ENCODE measurements at regions not wholly inside any gene's neighbourhood (a gene's known extent, or its start where the extent isn't known, plus 50 kb on each side); places are given as distances from the start of the nearest gene placed in this dataset.

DNA sequence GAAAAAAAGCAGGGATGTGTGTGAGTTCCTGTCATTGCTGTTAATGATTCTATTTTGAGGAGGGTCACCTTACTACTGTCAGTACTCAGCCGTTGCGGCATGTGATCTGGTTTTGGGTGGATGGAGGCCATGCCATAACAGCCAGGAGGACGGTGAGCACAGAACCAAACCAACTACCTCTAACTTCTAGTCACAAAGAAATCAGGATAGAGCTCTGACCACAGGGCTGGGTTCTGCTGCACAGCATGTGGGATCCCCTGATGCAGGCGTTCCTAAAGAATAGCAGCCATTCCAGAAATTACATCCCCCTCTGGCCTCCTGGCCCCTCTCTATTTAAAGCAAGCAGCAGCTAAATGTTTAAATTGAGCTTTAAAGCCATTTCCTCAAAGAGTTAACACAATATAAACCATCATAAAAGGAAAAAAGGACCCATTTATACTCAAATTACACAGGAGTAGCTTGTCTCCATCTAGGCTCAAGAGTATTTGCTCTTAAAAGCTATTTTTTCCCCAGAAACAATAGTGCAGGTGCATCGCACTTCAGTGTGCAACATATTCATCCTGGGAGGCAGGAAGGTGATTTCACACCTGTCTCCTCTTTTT lies 786.4 kb downstream of the RNF144A start:
- TF ChIP-seq, protein P1, sequence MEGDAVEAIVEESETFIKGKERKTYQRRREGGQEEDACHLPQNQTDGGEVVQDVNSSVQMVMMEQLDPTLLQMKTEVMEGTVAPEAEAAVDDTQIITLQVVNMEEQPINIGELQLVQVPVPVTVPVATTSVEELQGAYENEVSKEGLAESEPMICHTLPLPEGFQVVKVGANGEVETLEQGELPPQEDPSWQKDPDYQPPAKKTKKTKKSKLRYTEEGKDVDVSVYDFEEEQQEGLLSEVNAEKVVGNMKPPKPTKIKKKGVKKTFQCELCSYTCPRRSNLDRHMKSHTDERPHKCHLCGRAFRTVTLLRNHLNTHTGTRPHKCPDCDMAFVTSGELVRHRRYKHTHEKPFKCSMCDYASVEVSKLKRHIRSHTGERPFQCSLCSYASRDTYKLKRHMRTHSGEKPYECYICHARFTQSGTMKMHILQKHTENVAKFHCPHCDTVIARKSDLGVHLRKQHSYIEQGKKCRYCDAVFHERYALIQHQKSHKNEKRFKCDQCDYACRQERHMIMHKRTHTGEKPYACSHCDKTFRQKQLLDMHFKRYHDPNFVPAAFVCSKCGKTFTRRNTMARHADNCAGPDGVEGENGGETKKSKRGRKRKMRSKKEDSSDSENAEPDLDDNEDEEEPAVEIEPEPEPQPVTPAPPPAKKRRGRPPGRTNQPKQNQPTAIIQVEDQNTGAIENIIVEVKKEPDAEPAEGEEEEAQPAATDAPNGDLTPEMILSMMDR (IDR thresholded peaks at IDR 0.05; ENCODE audit: low read depth, low read length) = no peak

DNA sequence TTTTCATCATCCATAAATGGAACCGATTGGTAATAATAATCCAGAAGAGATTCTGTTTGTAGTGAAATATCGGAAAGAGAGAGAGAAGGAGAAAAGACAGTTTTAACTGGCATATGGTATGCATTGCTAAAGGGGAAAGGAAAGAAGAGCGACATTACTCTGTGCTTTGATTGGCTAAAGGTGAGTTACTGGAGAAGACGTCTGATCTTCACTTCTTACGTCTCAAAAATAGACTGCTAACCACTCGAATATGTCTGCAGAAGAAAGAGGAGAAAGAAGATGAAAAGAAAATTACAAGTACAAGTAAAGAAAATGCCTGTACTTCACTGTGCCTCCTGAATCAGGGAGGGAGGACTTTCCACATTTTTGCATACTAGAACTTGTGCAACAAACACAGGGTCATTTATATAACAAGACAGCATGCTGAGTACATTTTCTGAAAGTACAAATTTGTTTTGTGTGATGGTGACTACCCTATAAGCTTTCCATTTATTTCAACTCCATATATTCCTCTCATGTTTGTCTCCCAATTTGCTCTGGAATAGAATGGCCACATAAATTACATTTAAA lies 787.2 kb downstream of the RNF144A start:
- TF ChIP-seq, protein P1 (IDR thresholded peaks at IDR 0.05; ENCODE audit: low read depth, low read length) = no peak
- H3K4me3 ChIP-seq (ENCODE audit: low read depth, low read length) = no peak overlapping the region

More for the DNA sequence above, 786.4 kb downstream of the RNF144A start:
- no peak overlapping the region for H3K4me3 ChIP-seq (ENCODE audit: low read depth, low read length)

DNA sequence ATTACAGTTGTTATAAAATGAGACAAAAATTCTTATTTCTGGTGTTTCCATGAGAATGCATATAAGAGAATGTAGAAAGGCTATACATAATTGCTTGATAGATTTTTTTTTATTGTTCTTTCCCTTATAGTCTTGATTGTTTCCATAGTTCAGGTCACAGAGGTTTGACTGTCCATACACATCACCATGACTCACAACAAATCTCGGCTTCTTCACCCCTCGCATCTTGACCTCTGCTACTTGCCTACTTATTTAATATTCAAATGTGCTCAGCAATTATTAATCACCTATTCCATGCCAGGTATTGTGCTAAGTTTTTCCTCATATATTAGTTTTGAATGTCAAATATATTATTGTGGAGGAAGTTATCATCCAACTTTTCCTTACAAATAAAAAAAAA lies 789.6 kb downstream of the RNF144A start:
- no peak overlapping the region for H3K4me3 ChIP-seq (ENCODE audit: low read depth, low read length)
- TF ChIP-seq, protein P1 (IDR thresholded peaks at IDR 0.05; ENCODE audit: low read depth, low read length) = no peak

DNA sequence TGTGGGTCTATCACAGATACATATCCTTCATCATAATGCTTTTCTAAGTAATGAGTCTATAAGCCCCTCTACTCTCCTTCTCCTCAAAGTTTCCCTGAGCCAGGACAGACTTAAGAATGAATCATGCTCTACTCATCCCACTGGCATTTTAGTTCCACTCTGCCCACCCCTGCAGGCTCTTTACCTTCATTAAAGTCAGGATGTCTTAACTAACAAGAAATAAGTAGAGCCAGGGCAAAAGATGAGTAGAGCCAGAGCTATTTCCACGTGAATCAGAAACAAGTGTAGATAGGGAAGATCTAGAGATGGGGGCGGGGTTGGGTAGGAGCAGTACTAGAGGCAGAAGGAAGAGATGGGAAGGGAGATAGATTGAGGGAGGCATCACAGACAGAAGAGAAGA lies 790.5 kb downstream of the RNF144A start:
- H3K4me3 ChIP-seq (ENCODE audit: low read depth, low read length) = no peak overlapping the region

DNA sequence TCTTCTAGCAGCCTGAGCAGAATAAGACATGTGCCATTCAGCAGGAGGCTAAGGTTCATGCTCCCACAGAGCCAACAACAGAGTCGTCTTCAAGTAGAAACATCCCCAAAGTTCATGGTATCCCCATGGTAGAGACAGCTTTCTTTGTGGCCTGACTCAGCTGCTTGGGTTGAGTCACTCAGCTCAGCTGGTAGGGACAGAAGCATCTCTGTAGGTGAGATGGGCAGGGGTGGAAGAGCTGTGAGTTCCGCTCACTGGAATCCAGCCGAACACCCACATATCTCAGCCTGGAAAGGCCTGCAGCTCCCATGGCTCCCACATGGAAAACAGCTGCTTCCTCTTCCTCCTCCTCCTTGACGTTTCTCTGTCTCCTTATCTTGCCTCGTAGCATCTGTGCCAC lies 792.7 kb downstream of the RNF144A start:
- TF ChIP-seq, protein P1 (IDR thresholded peaks at IDR 0.05; ENCODE audit: low read depth, low read length) = no peak
- no peak overlapping the region for H3K4me3 ChIP-seq (ENCODE audit: low read depth, low read length)

More for the DNA sequence above, 790.5 kb downstream of the RNF144A start:
- TF ChIP-seq, protein P1 (IDR thresholded peaks at IDR 0.05; ENCODE audit: low read depth, low read length) = no peak

DNA sequence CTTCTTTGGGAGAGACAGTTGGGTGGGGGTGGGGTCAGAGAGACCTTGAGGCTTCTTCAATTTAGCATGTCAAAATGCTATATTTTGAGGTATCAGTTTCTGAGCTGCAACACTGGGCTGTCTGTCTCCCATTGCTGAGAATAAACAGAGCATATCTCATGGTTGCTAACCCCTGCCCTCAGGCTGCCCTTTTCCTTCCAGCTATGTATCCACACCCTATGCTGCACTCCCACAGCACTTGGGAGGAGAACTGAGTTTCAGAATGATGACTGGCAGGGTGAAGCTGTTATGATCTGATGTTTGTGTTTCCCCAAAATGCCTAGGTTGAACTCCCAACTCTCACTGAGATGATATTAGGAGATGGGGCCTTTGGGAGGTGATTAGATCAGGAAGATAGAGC lies 794.0 kb downstream of the RNF144A start:
- H3K4me3 ChIP-seq (ENCODE audit: low read depth, low read length) = no peak overlapping the region
- TF ChIP-seq, protein P1 (IDR thresholded peaks at IDR 0.05; ENCODE audit: low read depth, low read length) = no peak

DNA sequence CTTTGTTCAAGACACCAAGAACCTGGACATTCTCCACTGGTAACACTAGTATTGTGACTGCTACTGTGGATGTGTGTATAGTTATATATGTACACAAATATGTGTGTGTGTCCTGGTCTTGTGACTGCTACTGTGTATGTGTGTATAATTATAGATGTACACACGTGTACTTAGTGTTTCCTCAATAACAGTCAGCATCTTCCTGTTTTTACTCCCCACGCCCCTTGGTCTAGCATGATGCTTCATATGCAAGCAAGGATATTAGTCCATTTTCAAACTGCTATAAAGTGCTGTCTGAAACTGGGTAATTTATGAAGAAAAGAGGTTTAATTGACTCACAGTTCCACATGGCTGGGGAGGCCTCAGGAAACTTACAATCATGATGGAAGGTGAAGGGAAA lies 802.7 kb downstream of the RNF144A start:
- H3K4me3 ChIP-seq (ENCODE audit: low read depth, low read length) = no peak overlapping the region
- TF ChIP-seq, protein P1 (IDR thresholded peaks at IDR 0.05; ENCODE audit: low read depth, low read length) = no peak
